GM04503 (cell line): ENCODE measurements at regions not wholly inside any gene's neighbourhood (a gene's known extent, or its start where the extent isn't known, plus 50 kb on each side); places are given as distances from the start of the nearest gene placed in this dataset.

Experiments
- DNase-seq: peaks from one replicate; pipeline ENCODE4 v3.0.0-alpha.2; 2012; ENCODE audit warnings: low read depth

DNA sequence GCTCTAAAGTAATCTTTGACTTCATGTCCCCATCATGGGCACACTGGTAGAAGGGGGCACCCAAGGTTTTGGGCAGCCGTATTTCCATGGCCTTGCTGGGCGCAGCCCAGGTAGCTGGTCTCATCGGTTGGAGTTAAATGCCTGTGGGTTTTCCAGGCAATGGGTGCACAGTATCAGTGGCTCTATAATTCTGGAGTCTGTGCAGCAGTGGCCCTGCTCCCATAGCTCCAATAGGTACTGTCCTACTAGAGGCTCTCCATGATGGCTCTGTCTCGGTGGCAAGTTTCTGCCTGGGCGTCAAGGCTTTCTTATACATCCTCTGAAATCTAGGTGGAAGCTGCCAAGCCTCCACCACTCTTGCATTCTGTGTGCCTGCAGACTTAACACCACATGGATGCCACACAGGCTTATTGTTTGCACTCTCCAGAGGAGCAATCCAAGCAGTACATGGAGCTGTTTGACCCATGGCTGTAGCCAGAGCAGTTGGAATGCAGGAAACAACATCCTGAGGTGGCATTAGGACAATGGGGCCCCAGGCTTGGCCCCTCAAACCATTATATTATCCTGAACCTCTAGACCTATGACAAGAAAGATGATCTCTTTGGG is 60.5 kb upstream of the UGT8 start:
- DNase-seq: no peak

DNA sequence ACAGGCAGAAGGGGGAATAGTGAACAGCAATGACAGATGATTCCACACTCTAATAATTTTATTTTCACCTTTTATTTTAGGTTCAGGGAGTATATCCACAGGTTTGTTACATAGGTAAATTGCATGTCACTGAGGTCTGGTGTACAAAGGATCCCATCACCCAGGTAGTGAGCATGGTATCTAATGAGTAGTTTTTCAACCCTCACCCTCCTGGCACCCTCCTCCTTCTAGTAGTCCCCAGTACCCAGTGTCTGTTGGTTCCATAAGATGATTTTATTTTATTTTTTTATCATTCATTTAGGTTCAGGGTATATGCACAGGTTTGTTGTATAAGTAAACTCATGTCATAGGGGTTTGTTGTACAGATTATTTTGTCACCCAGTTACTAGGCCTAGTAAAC is 58.6 kb upstream of the UGT8 start:
- no peak for DNase-seq

DNA sequence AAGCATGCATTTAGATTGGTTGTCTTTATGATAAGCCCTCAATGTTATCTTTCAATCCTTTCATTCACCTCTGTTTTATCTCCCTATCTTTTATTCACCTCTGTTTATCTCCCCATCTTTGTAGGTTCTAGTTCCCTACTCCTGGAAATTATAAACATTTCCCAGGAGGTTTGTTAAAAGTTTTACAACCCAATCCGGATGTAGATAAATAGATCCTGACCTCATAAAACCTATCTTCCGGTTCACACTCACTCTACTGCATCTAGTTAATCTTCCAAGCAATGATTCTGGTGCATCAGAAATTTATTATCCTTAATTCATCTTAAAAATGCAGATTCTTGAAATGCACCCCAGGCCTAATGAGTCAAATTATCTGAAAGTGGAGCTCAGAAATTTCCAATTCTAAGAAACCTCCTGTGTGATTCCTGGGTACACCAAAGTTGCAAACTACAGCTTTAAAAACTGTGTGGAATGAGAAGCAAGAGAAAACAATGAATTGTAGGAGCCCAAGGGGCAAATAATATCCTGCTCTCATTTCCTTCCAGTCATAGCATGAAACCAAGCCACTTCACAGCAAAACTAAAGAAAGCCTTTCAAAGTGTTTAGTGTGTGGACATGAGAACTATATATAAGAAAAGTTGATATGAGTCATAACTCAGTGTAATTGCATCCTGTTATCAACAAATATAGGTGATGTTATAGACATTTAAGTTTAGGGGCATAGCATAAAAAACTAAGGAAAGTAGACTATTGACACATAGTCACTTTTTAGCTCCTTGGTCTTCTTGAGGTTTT is 51.1 kb upstream of the UGT8 start:
- no peak for DNase-seq
